IMR-90 (cell line): ENCODE measurements at regions not wholly inside any gene's neighbourhood (a gene's known extent, or its start where the extent isn't known, plus 50 kb on each side); places are given as distances from the start of the nearest gene placed in this dataset.

Source experiments
- ATAC-seq: fragments of 200-7000 bp; cut with Tn5 transposase; 2 replicates; pipeline ENCODE4 v1.9.1; 2020; ENCODE audit warnings: low read depth, mild to moderate bottlenecking, moderate library complexity
- BruUV-seq: library from RNA; stranded (reverse); fragments of 400-500 nt; replicated peaks from 2 replicates; lab custom pipeline; 2021; lab: Mats Ljungman, UMichigan
- CTCF ChIA-PET: fragments of 300-600 bp; formaldehyde crosslinking; extraction: SDS; loops from one replicate; lab custom pipeline; 2021; ENCODE audit warnings: antibody characterized with exemption; lab: Yijun Ruan, JAX
- POLR2A ChIA-PET: fragments of 300-600 bp; sonication (Branson Sonifier 250); formaldehyde crosslinking; loops from one replicate; lab custom pipeline; 2022; ENCODE audit warnings: antibody characterized with exemption; ENCODE audit not compliant: unreplicated experiment; lab: Charles Lee
- DNase-seq: peaks from one replicate; pipeline ENCODE4 v3.0.0; 2013
- H2AFZ ChIP-seq: replicated peaks from 2 replicates; pipeline ENCODE3; 2013; ENCODE audit warnings: low read length, mild to moderate bottlenecking; ENCODE audit not compliant: poor library complexity
- H2AK5ac ChIP-seq: 2 replicates; pipeline ENCODE4 v1.6.1; 2013; ENCODE audit warnings: low read depth, low read length, inconsistent platforms
- H2AK9ac ChIP-seq: replicated peaks from 2 replicates; pipeline ENCODE3; 2013; ENCODE audit warnings: mild to moderate bottlenecking, low read depth, low read length, moderate library complexity; ENCODE audit not compliant: poor library complexity
- H2BK120ac ChIP-seq: 2 replicates; pipeline ENCODE4 v1.6.1; 2013; ENCODE audit warnings: low read depth, low read length, inconsistent platforms
- H2BK15ac ChIP-seq: 3 replicates; pipeline ENCODE4 v1.6.1; 2013; ENCODE audit warnings: low read depth, low read length, inconsistent platforms
- H2BK20ac ChIP-seq: 2 replicates; pipeline ENCODE4 v1.6.1; 2013; ENCODE audit warnings: low read depth, mild to moderate bottlenecking, inconsistent platforms, low read length, moderate library complexity
- H2BK5ac ChIP-seq: 2 replicates; pipeline ENCODE4 v1.6.1; 2013; ENCODE audit warnings: mild to moderate bottlenecking, low read depth, low read length, inconsistent platforms; ENCODE audit not compliant: poor library complexity, severe bottlenecking
- H3K14ac ChIP-seq: replicated peaks from 2 replicates; pipeline ENCODE4 v1.6.1; 2013; ENCODE audit warnings: low read depth, low read length, inconsistent platforms
- H3K18ac ChIP-seq: 2 replicates; pipeline ENCODE4 v1.6.1; 2013; ENCODE audit warnings: low read depth, low read length, control low read depth
- H3K23ac ChIP-seq: 2 replicates; pipeline ENCODE4 v1.6.1; 2013; ENCODE audit warnings: low read depth, low read length, inconsistent platforms
- H3K27ac ChIP-seq: 2 replicates; pipeline ENCODE4 v1.5.1; 2013; ENCODE audit warnings: mild to moderate bottlenecking, control low read depth, low read length; ENCODE audit not compliant: insufficient read depth
- H3K27me3 ChIP-seq: 2 replicates; pipeline ENCODE4 v1.6.1; 2013; ENCODE audit warnings: low read length; ENCODE audit not compliant: control insufficient read depth, insufficient read depth
- H3K36me3 ChIP-seq: 2 replicates; pipeline ENCODE4 v1.6.1; 2013; ENCODE audit warnings: low read length, mixed read lengths; ENCODE audit not compliant: control insufficient read depth, insufficient read depth
- H3K4ac ChIP-seq: 2 replicates; pipeline ENCODE4 v1.6.1; 2013; ENCODE audit warnings: low read depth, low read length, inconsistent platforms
- H3K4me1 ChIP-seq: 2 replicates; pipeline ENCODE4 v1.6.1; 2013; ENCODE audit warnings: low read length, mixed read lengths; ENCODE audit not compliant: control insufficient read depth, insufficient read depth
- H3K4me2 ChIP-seq: 2 replicates; pipeline ENCODE4 v1.6.1; 2013; ENCODE audit warnings: low read depth, mild to moderate bottlenecking, control low read depth, low read length, moderate library complexity
- H3K4me3 ChIP-seq: 2 replicates; pipeline ENCODE4 v1.5.1; 2013; ENCODE audit warnings: low read depth, mild to moderate bottlenecking, control low read depth, low read length, moderate library complexity; ENCODE audit not compliant: insufficient read depth
- H3K56ac ChIP-seq: 2 replicates; pipeline ENCODE4 v1.6.1; 2013; ENCODE audit warnings: low read length, inconsistent platforms; ENCODE audit not compliant: insufficient read depth; ENCODE audit errors: extremely low read depth
- H3K79me1 ChIP-seq, 2 experiments: 2 replicates each; pipeline ENCODE4 v1.6.1; 2013; ENCODE audit warnings: low read length in 2 of 2, inconsistent platforms in 1 of 2, low read depth in 1 of 2
- H3K9ac ChIP-seq: 2 replicates; pipeline ENCODE4 v1.6.1; 2013; ENCODE audit warnings: low read depth, low read length, control low read depth
- H3K9me1 ChIP-seq: 2 replicates; pipeline ENCODE4 v1.6.1; 2013; ENCODE audit warnings: low read length, inconsistent platforms; ENCODE audit not compliant: insufficient read depth
- H3K9me3 ChIP-seq: 2 replicates; pipeline ENCODE4 v1.6.1; 2013; ENCODE audit warnings: low read length; ENCODE audit not compliant: control insufficient read depth, insufficient read depth
- H4K20me1 ChIP-seq: 2 replicates; pipeline ENCODE4 v1.6.1; 2013; ENCODE audit warnings: low read length, inconsistent platforms; ENCODE audit not compliant: insufficient read depth
- H4K5ac ChIP-seq: 2 replicates; pipeline ENCODE4 v1.6.1; 2013; ENCODE audit warnings: mild to moderate bottlenecking, low read depth, low read length, control low read depth
- H4K8ac ChIP-seq, 2 experiments: 2 replicates each; pipeline ENCODE4 v1.6.1; 2013; ENCODE audit warnings: low read depth in 2 of 2, low read length in 2 of 2, control low read depth in 1 of 2, inconsistent platforms in 1 of 2
- H4K91ac ChIP-seq: 2 replicates; pipeline ENCODE4 v1.6.1; 2013; ENCODE audit warnings: low read depth, low read length, inconsistent platforms; ENCODE audit not compliant: insufficient read depth
- CEBPB ChIP-seq: IDR thresholded peaks from 2 replicates; pipeline ENCODE4 v1.6.1; 2012; ENCODE audit warnings: low read depth, low read length, improper control_type of control experiment
- ELK1 ChIP-seq: fragments of 150-350 bp; IDR thresholded peaks from 2 replicates; pipeline ENCODE4 v1.6.1; 2016; ENCODE audit warnings: low read depth, mild to moderate bottlenecking, low read length, moderate library complexity, borderline replicate concordance
- FOS ChIP-seq: fragments of 150-350 bp; IDR thresholded peaks from 2 replicates; pipeline ENCODE4 v1.6.1; 2016; ENCODE audit warnings: low read depth, low read length
- MXI1 ChIP-seq: IDR thresholded peaks from 2 replicates; pipeline ENCODE4 v1.6.1; 2012; ENCODE audit warnings: low read depth, mild to moderate bottlenecking, low read length, moderate library complexity, borderline replicate concordance
- NFE2L2 ChIP-seq: fragments of 150-350 bp; IDR thresholded peaks from 2 replicates; pipeline ENCODE4 v1.6.1; 2016; ENCODE audit warnings: low read depth, mild to moderate bottlenecking, low read length
- RAD21 ChIP-seq: IDR thresholded peaks from 2 replicates; pipeline ENCODE4 v1.6.1; 2012; ENCODE audit warnings: low read length, improper control_type of control experiment
- RCOR1 ChIP-seq: IDR thresholded peaks from 2 replicates; pipeline ENCODE4 v1.6.1; 2012; ENCODE audit warnings: mild to moderate bottlenecking, low read length, improper control_type of control experiment; ENCODE audit not compliant: insufficient replicate concordance
- USF2 ChIP-seq: fragments of 150-350 bp; IDR thresholded peaks from 2 replicates; pipeline ENCODE4 v1.6.1; 2017; ENCODE audit warnings: mild to moderate bottlenecking, antibody characterized with exemption, low read length, low read depth
- WGBS, 2 experiments: methylation state at CpG; one replicate each; pipeline versions ENCODE4 v1.1.5 to v1.1.7; 2013; ENCODE audit warnings: missing lambda C conversion rate in 2 of 2; ENCODE audit not compliant: insufficient read length in 1 of 2; ENCODE audit errors: extremely low coverage in 2 of 2; 5-methylcytosine and 5-hydroxymethylcytosine counted together
- dilution Hi-C: fragments of 300-500 bp; cut with HindIII; formaldehyde crosslinking; loops from one replicate; pipeline ENCODE4 v1.14.3; 2018; ENCODE audit warnings: low sequenced_read_pairs; ENCODE audit not compliant: unreplicated experiment
- in situ Hi-C: fragments of 300-500 bp; cut with MboI; formaldehyde crosslinking; loops from 3 replicates; pipeline ENCODE4 v1.14.3; 2019; ENCODE audit warnings: low sequenced_read_pairs, inconsistent platforms, mixed read lengths
- intact Hi-C: fragments of 100-400 bp; cut with micrococcal nuclease; formaldehyde crosslinking; loops from 2 replicates; pipeline ENCODE4 v1.10.0; 2022

GRCh38 chr12:104858611-104859543 lies 99.2 kb downstream of the SLC41A2 start:
- Histone ChIP-seq H3K36me3 (no peaks in the 10 kb centered on the region), H3K4me3 (no peak overlapping the region), H2BK20ac (no peak overlapping the region), H4K91ac (no peak overlapping the region), H3K9me3 (no peaks in the 10 kb centered on the region), H2BK120ac (no peak overlapping the region), H3K18ac (no peak overlapping the region), H3K56ac (no peak overlapping the region), H2AK5ac (no peak overlapping the region), H3K4me1 (peaks cover 2% of the 10 kb centered on the region; the same call in 1 of the 2 replicates), H2AFZ (no peak overlapping the region), H4K5ac (no peak overlapping the region), H3K27me3 (no peaks in the 10 kb centered on the region), H3K4ac (no peak overlapping the region), H4K20me1 (no peaks in the 10 kb centered on the region), H3K4me2 (peak overlapping the region; percentile 20; the same call in 1 of the 2 replicates), H3K79me1 (no peaks in the 10 kb centered on the region), H2AK9ac (no peak overlapping the region), H2BK15ac (no peak overlapping the region), H2BK5ac (no peak overlapping the region), H3K9ac (no peak overlapping the region), H3K23ac (no peak overlapping the region), H4K8ac (no peak overlapping the region), H3K27ac (no peak overlapping the region), H3K14ac (no peak overlapping the region), H3K9me1 (no peaks in the 10 kb centered on the region)
- no peak for TF ChIP-seq RAD21
- TF ChIP-seq MXI1 = no peak
- no peak for TF ChIP-seq ELK1
- TF ChIP-seq USF2 = no peak
- peak; percentile 5; the same call in 1 of the 2 replicates for TF ChIP-seq FOS
- 0 out of 2 replicates have a peak, but pooled peaks have one; percentile 20 for TF ChIP-seq NFE2L2
- TF ChIP-seq RCOR1 = no peak
- peak; percentile 85 for TF ChIP-seq CEBPB
- in situ Hi-C loops (no loop called here), intact Hi-C loops (loop anchor here (10.0 kb wide), 1 partner anchor 174 kb away; no protein-coding TSS in a partner anchor), dilution Hi-C loops (no loop called here)
- POLR2A ChIA-PET = no interaction called here
- BruUV-seq = no TSS peak
- peak; percentile 61 for DNase-seq
- CTCF ChIA-PET = interaction anchor here (0.7 kb wide), 1 partner anchor 10 kb away, joined by 3 read pairs; no protein-coding TSS in a partner anchor
- peak; percentile 27 for ATAC-seq
- no CpG with 5 or more reads among the region's 4 CpGs for WGBS, 2 experiments
